Neural progenitor cell (in vitro differentiated cells): ENCODE measurements at regions not wholly inside any gene's neighbourhood (a gene's known extent, or its start where the extent isn't known, plus 50 kb on each side); places are given as distances from the start of the nearest gene placed in this dataset.

Source experiments
- DNase-seq: peaks from one replicate; pipeline ENCODE4 v3.0.0-alpha.2; 2016; ENCODE audit warnings: low spot score
- H2AFZ ChIP-seq: fragments of 200-600 bp; sonication (generic); replicated peaks from 2 replicates; pipeline ENCODE4 v1.6.1; 2016; ENCODE audit warnings: antibody characterized with exemption
- H3F3A ChIP-seq: fragments of 200-600 bp; sonication (generic); 2 replicates; pipeline ENCODE4 v1.6.1; 2016; ENCODE audit warnings: antibody characterized with exemption, low read depth
- H3K27ac ChIP-seq: fragments of 200-600 bp; sonication (generic); 2 replicates; pipeline ENCODE4 v1.5.1; 2016; ENCODE audit warnings: mild to moderate bottlenecking
- H3K27me3 ChIP-seq: fragments of 200-600 bp; sonication (generic); 2 replicates; pipeline ENCODE4 v1.6.1; 2016; ENCODE audit warnings: mild to moderate bottlenecking, moderate library complexity
- H3K36me3 ChIP-seq: fragments of 200-600 bp; sonication (generic); 2 replicates; pipeline ENCODE4 v1.5.1; 2016
- H3K4me1 ChIP-seq: fragments of 200-600 bp; sonication (generic); 2 replicates; pipeline ENCODE4 v1.6.1; 2016; ENCODE audit warnings: mixed run types
- H3K4me2 ChIP-seq: fragments of 200-600 bp; sonication (generic); 2 replicates; pipeline ENCODE4 v1.6.1; 2016
- H3K4me3 ChIP-seq: fragments of 200-600 bp; sonication (generic); 2 replicates; pipeline ENCODE4 v1.5.1; 2016
- H3K79me2 ChIP-seq: fragments of 200-600 bp; sonication (generic); 2 replicates; pipeline ENCODE4 v1.6.1; 2016; ENCODE audit warnings: low read depth
- H3K9ac ChIP-seq: fragments of 200-600 bp; sonication (generic); 2 replicates; pipeline ENCODE4 v1.6.1; 2016
- H3K9me3 ChIP-seq: fragments of 200-600 bp; sonication (generic); 2 replicates; pipeline ENCODE4 v1.5.1; 2016; ENCODE audit warnings: low read depth
- H4K20me1 ChIP-seq: fragments of 200-600 bp; sonication (generic); 2 replicates; pipeline ENCODE4 v1.6.1; 2016; ENCODE audit warnings: low read depth
- H3K27ac Mint-ChIP-seq: 3 replicates; pipeline ENCODE4 v1.8.0; 2021; ENCODE audit warnings: mixed read lengths
- H3K27me3 Mint-ChIP-seq: 2 replicates; pipeline ENCODE4 v1.8.0; 2022; ENCODE audit warnings: low read depth, mild to moderate bottlenecking, inconsistent platforms, moderate library complexity, mixed read lengths; ENCODE audit not compliant: insufficient read depth
- H3K36me3 Mint-ChIP-seq: 3 replicates; pipeline ENCODE4 v1.8.0; 2021; ENCODE audit warnings: mixed read lengths
- H3K4me1 Mint-ChIP-seq: 3 replicates; pipeline ENCODE4 v1.8.0; 2021; ENCODE audit warnings: mixed read lengths
- H3K4me3 Mint-ChIP-seq: 3 replicates; pipeline ENCODE4 v1.8.0; 2021; ENCODE audit warnings: mild to moderate bottlenecking, moderate library complexity, mixed read lengths
- H3K9me3 Mint-ChIP-seq: 3 replicates; pipeline ENCODE4 v1.8.0; 2020; ENCODE audit warnings: mixed read lengths
- EZH2 ChIP-seq: fragments of 200-600 bp; sonication (generic); IDR thresholded peaks from 2 replicates; pipeline ENCODE4 v1.6.1; 2017; ENCODE audit warnings: antibody characterized with exemption, mild to moderate bottlenecking, moderate library complexity
- EZH2phosphoT487 ChIP-seq: fragments of 200-600 bp; sonication (generic); IDR thresholded peaks from 2 replicates; pipeline ENCODE4 v1.6.1; 2017; ENCODE audit warnings: antibody characterized with exemption
- TF ChIP-seq, protein P1 (sequence below): fragments of 200-600 bp; sonication (generic); IDR thresholded peaks from 2 replicates; pipeline ENCODE4 v1.5.1; 2017; ENCODE audit warnings: antibody characterized with exemption, mild to moderate bottlenecking

DNA sequence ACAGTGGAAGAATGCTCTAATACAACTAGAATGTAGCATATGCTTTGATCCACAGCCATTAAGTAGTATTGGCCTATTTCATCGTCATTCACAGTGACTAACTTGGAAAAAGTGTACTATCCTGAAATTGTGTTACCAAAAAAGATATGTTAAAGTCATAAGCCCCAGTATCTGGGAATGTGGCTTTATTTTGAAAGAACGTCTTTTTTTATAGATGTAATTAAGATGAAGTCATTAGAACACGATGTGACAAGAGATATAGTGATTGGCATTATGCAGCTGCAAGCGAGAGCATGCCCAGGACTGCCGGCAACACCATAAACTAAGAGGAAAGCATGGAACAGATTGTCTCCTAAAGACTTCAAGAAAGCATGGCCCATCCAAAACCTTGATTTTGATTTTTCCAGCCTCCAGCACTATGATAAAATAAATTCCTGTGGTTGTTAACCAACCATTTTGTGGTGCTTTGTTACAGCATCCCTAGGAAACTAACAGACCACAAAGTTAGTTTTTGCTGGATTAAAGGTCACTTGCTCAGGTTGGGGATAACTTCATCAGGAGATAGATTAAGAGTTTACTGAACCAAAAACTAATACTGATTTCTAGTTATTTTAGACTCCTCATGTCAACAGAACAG is 870.6 kb upstream of the LRRC4C start:
- no peak overlapping the region for H3K27ac Mint-ChIP-seq
- H3K9me3 Mint-ChIP-seq: peaks cover 12% of the 10 kb centered on the region

DNA sequence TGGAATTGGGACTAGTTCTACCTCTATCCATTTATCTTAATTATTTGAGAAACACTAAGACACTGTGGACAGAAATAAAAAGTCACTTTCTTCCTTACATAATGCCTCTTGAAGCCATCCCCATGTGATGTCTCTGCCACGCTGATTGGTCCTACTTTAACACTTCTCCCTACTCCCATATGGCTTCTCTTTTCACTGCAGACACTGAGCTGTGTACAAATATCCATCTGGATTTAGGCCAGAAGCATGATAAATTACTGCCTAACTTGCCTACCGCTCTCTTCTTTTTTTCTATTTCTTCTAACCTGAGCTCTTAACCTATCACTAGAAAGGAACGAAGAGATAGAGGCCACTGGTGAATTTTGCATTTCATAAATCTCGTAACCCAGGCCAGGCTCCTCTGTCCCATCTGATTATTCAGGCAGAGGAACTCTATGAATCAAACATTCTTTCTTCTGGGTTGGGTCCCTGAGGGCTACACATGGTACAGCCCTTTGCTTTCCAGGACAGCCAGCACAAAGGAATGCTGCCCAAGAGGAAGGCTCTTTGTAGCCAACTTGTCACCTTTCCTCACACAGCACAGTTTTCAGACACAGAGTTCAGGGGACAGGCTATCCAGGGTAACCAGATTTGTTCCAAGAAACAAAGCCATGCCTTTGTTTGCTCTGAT is 878.5 kb upstream of the LRRC4C start:
- no peaks in the 10 kb centered on the region for H4K20me1 ChIP-seq
- no peaks in the 10 kb centered on the region for H3K36me3 ChIP-seq
- Mint-ChIP-seq H3K9me3 (peaks cover 20% of the 10 kb centered on the region), H3K4me3 (no peak overlapping the region), H3K27me3 (peaks cover 3% of the 10 kb centered on the region), H3K27ac (no peak overlapping the region), H3K36me3 (no peaks in the 10 kb centered on the region), H3K4me1 (peaks cover 7% of the 10 kb centered on the region)
- no peak overlapping the region for H2AFZ ChIP-seq
- no peaks in the 10 kb centered on the region for H3K27me3 ChIP-seq
- H3K79me2 ChIP-seq: no peaks in the 10 kb centered on the region
- H3K4me3 ChIP-seq: no peak overlapping the region
- no peaks in the 10 kb centered on the region for H3K9me3 ChIP-seq
- no peak overlapping the region for H3K4me2 ChIP-seq
- H3K4me1 ChIP-seq: no peaks in the 10 kb centered on the region
- H3K9ac ChIP-seq: no peak overlapping the region
- TF ChIP-seq EZH2phosphoT487: no peak
- no peak for TF ChIP-seq EZH2
- TF ChIP-seq, protein P1, sequence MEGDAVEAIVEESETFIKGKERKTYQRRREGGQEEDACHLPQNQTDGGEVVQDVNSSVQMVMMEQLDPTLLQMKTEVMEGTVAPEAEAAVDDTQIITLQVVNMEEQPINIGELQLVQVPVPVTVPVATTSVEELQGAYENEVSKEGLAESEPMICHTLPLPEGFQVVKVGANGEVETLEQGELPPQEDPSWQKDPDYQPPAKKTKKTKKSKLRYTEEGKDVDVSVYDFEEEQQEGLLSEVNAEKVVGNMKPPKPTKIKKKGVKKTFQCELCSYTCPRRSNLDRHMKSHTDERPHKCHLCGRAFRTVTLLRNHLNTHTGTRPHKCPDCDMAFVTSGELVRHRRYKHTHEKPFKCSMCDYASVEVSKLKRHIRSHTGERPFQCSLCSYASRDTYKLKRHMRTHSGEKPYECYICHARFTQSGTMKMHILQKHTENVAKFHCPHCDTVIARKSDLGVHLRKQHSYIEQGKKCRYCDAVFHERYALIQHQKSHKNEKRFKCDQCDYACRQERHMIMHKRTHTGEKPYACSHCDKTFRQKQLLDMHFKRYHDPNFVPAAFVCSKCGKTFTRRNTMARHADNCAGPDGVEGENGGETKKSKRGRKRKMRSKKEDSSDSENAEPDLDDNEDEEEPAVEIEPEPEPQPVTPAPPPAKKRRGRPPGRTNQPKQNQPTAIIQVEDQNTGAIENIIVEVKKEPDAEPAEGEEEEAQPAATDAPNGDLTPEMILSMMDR: no peak
- no peak overlapping the region for H3K27ac ChIP-seq
- no peaks in the 10 kb centered on the region for H3F3A ChIP-seq
- DNase-seq: no peak

More for the DNA sequence above, 870.6 kb upstream of the LRRC4C start:
- H3K27me3 ChIP-seq: no peaks in the 10 kb centered on the region
- H2AFZ ChIP-seq: no peak overlapping the region
- H4K20me1 ChIP-seq: no peaks in the 10 kb centered on the region
- TF ChIP-seq EZH2 (no peak), EZH2phosphoT487 (no peak)
- TF ChIP-seq, protein P1: no peak
- no peaks in the 10 kb centered on the region for H3K9me3 ChIP-seq
- H3F3A ChIP-seq: no peaks in the 10 kb centered on the region
- no peak overlapping the region for H3K4me3 ChIP-seq
- no peak for DNase-seq
- H3K36me3 ChIP-seq: no peaks in the 10 kb centered on the region
- H3K4me1 Mint-ChIP-seq: no peaks in the 10 kb centered on the region
- no peaks in the 10 kb centered on the region for H3K36me3 Mint-ChIP-seq
- H3K4me3 Mint-ChIP-seq: no peak overlapping the region
- no peak overlapping the region for H3K4me2 ChIP-seq
- no peaks in the 10 kb centered on the region for H3K4me1 ChIP-seq
- H3K9ac ChIP-seq: no peak overlapping the region
- H3K79me2 ChIP-seq: no peaks in the 10 kb centered on the region
- H3K27me3 Mint-ChIP-seq: peaks cover 2% of the 10 kb centered on the region
- H3K27ac ChIP-seq: no peak overlapping the region

DNA sequence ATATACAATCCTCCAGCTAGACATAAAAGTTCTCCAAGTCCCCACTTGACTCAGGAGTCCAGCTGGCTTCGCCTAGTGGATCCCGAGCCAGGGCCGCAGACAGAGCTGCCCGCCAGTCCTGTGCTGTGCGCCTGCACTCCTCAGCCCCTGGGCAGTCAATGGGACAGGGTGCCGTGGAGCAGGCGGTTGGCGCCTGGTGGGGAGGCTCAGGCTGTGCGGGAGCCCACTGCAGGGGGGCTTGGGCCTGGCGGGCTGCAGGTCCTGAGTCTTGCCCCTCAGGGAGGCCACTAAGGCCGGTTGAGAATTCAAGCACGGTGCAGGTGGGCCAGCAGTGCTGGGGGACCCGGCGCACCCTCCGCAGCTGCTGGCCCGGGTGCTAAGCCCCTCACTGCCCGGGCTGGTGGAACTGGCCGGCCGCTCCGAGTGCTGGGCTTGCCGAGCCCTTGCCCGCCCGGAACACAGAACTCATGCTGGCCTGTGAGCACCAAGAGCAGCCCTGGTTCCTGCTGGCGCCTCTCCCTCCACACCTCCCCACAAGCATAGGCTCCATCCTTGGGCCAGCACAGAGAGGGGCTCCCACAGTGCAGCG is 884.8 kb upstream of the LRRC4C start:
- Histone ChIP-seq H3F3A (no peaks in the 10 kb centered on the region), H3K4me2 (no peak overlapping the region), H3K4me1 (no peaks in the 10 kb centered on the region), H3K4me3 (no peak overlapping the region), H3K9ac (no peak overlapping the region), H3K9me3 (no peaks in the 10 kb centered on the region), H3K27ac (no peak overlapping the region), H3K79me2 (no peaks in the 10 kb centered on the region), H3K36me3 (no peaks in the 10 kb centered on the region), H2AFZ (no peak overlapping the region), H4K20me1 (no peaks in the 10 kb centered on the region), H3K27me3 (no peaks in the 10 kb centered on the region)
- Mint-ChIP-seq H3K4me3 (no peak overlapping the region), H3K27me3 (peaks cover 2% of the 10 kb centered on the region), H3K4me1 (no peaks in the 10 kb centered on the region), H3K36me3 (no peaks in the 10 kb centered on the region), H3K27ac (no peak overlapping the region), H3K9me3 (peaks cover 14% of the 10 kb centered on the region)
- no peak for TF ChIP-seq EZH2phosphoT487
- TF ChIP-seq EZH2: no peak
- TF ChIP-seq, protein P1: no peak
- no peak for DNase-seq
